ENCODE measurements at regions not wholly inside any gene's neighbourhood (a gene's known extent, or its start where the extent isn't known, plus 50 kb on each side); places are given as distances from the start of the nearest gene placed in this dataset.

- H3K36me3 ChIP-seq, result no peaks in the 10 kb centered on the region
- ATAC-seq (ENCODE audit: insufficient number of reproducible peaks, low FRiP score, low read depth) (no peak), DNase-seq (ENCODE audit: low spot score) (no peak)
- H3K4me3 ChIP-seq, result no peak overlapping the region
- no peak overlapping the region for H3K27ac ChIP-seq
- H3K4me1 ChIP-seq (ENCODE audit: control insufficient read depth in 1 of 2, low read depth in 2 of 2), result no peaks in the 10 kb centered on the region
- TF ChIP-seq, protein P1, sequence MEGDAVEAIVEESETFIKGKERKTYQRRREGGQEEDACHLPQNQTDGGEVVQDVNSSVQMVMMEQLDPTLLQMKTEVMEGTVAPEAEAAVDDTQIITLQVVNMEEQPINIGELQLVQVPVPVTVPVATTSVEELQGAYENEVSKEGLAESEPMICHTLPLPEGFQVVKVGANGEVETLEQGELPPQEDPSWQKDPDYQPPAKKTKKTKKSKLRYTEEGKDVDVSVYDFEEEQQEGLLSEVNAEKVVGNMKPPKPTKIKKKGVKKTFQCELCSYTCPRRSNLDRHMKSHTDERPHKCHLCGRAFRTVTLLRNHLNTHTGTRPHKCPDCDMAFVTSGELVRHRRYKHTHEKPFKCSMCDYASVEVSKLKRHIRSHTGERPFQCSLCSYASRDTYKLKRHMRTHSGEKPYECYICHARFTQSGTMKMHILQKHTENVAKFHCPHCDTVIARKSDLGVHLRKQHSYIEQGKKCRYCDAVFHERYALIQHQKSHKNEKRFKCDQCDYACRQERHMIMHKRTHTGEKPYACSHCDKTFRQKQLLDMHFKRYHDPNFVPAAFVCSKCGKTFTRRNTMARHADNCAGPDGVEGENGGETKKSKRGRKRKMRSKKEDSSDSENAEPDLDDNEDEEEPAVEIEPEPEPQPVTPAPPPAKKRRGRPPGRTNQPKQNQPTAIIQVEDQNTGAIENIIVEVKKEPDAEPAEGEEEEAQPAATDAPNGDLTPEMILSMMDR (IDR thresholded peaks at IDR 0.05), result no peak
- H3K9me3 ChIP-seq, result no peaks in the 10 kb centered on the region
- H3K27me3 ChIP-seq (replicated peaks; ENCODE audit: insufficient read depth), result no peaks in the 10 kb centered on the region
These were observed 65.8 kb upstream of the FAM47A start for GRCh38 chrX:34197946-34198345.

Measured in thoracic aorta (tissue), 2 donors.